HAP-1 (cell line): ENCODE measurements at regions not wholly inside any gene's neighbourhood (a gene's known extent, or its start where the extent isn't known, plus 50 kb on each side); places are given as distances from the start of the nearest gene placed in this dataset.

Experiments used
- DNase-seq, 2 experiments: peaks; one replicate each; pipeline ENCODE4 v3.0.0-alpha.2; 2016 to 2020; ENCODE audit warnings: low spot score in 2 of 2
- H3K27me3 ChIP-seq: fragments of 250-450 bp; sonication (Bioruptor Pico); 2 replicates; pipeline ENCODE4 v1.5.1; 2020; ENCODE audit warnings: low read depth, mild to moderate bottlenecking, moderate library complexity
- H3K36me3 ChIP-seq: fragments of 250-450 bp; sonication (Bioruptor Pico); replicated peaks from 2 replicates; pipeline ENCODE4 v1.5.1; 2020; ENCODE audit warnings: mild to moderate bottlenecking
- H3K4me1 ChIP-seq: fragments of 250-450 bp; sonication (Bioruptor Pico); 2 replicates; pipeline ENCODE4 v1.5.1; 2020; ENCODE audit warnings: mild to moderate bottlenecking
- H3K4me3 ChIP-seq: fragments of 250-450 bp; sonication (Bioruptor Pico); 2 replicates; pipeline ENCODE4 v1.5.1; 2020; ENCODE audit warnings: mild to moderate bottlenecking, moderate library complexity
- H3K9me3 ChIP-seq: fragments of 250-450 bp; sonication (Bioruptor Pico); 2 replicates; pipeline ENCODE4 v1.5.1; 2020; ENCODE audit warnings: mild to moderate bottlenecking, moderate library complexity
- in situ Hi-C: fragments of 300-500 bp; cut with MboI; formaldehyde crosslinking; loops from 3 replicates; pipeline ENCODE4 v1.14.3; 2020; ENCODE audit warnings: low sequenced_read_pairs, inconsistent platforms, mixed read lengths

DNA sequence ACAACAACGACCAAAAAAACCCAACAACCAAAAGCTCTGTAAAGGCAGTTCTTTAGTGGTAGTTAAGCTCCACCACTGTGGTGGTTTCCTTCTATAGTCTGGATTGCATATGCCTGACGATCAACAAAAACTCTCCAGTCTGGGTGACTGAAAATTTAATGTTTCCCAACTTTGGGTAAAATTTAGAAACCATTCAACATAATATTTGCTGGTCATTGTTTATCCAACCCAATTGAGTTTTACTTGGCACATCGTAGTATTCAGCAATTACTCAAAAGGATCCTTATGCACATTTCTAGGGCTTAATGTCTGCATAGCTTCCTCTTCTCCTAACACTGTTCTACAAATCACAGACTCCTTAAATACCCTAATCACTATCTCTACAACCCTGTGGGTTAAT is 1080.2 kb upstream of the NRXN1 start:
- in situ Hi-C loops: no loop called here
- H3K36me3 ChIP-seq: no peaks in the 10 kb centered on the region
- DNase-seq: no peak
- no peaks in the 10 kb centered on the region for H3K4me1 ChIP-seq
- no peak overlapping the region for H3K4me3 ChIP-seq
- no peaks in the 10 kb centered on the region for H3K27me3 ChIP-seq
- H3K9me3 ChIP-seq: no peaks in the 10 kb centered on the region

DNA sequence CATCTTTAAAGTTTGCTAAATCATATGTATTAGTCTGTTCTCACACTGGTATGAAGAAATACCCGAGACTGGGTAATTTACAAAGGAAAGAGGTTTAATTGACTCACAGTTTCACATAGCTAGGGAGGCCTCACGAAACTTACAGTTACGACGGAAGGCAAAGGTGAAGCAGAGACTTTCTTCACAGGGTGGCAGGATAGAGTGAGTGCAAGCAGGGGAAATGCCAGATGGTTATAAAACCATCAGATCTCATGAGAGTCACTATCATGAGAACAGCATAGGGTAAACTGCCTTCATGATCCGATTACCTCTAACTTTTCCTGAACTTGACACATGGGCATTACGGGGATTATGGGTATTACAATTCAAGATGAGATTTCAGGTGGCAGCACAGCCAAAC is 1075.2 kb upstream of the NRXN1 start:
- Histone ChIP-seq H3K4me3 (no peak overlapping the region), H3K9me3 (no peaks in the 10 kb centered on the region), H3K36me3 (no peaks in the 10 kb centered on the region), H3K4me1 (no peaks in the 10 kb centered on the region; the same call in 1 of the 2 replicates), H3K27me3 (no peaks in the 10 kb centered on the region)
- DNase-seq: no peak
- in situ Hi-C loops: no loop called here

DNA sequence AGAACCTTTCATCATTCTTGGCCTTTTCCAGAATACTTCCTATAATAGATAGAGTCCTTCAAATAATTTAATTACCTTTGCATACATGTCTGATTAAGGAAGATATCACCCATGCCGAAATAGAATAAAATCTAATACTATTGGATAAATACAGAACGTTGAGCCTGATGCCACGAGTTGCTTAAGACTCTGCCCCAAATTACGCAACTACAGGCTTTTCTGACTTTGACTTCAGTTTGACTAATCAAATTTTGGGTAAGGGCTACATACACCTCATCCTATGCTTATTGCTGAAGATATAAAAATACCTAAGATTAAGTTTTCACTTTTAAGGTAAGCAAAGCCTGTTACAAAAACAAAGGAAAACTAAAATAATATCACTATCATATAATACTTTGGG is 1065.1 kb upstream of the NRXN1 start:
- Histone ChIP-seq H3K9me3 (no peaks in the 10 kb centered on the region), H3K27me3 (no peaks in the 10 kb centered on the region), H3K4me3 (no peak overlapping the region), H3K36me3 (no peaks in the 10 kb centered on the region), H3K4me1 (no peaks in the 10 kb centered on the region)
- no peak for DNase-seq
- in situ Hi-C loops: no loop called here

DNA sequence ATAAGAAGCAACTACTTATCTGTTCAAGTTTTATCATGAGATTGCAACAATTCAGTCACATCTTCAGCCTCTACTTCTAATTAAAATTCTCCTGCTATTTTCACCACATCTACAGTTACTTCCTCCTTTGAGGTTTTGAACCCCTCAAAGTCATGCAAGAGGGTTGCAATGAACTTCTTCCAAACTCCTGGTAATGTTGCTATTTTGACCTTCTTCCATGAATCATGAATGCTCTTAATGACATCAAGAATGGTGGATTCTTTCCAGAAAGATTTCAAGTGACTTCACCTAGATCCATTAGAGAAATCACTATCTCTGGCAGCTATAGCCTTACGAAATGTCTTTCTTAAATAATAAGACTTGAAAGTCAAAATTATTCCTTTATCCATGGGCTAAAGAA is 1052.8 kb upstream of the NRXN1 start:
- Histone ChIP-seq H3K4me3 (no peak overlapping the region), H3K36me3 (no peaks in the 10 kb centered on the region), H3K9me3 (0 out of 2 replicates have a peak, but pooled peaks cover 2% of the 10 kb centered on the region), H3K27me3 (no peaks in the 10 kb centered on the region), H3K4me1 (no peaks in the 10 kb centered on the region)
- in situ Hi-C loops: no loop called here
- no peak for DNase-seq

DNA sequence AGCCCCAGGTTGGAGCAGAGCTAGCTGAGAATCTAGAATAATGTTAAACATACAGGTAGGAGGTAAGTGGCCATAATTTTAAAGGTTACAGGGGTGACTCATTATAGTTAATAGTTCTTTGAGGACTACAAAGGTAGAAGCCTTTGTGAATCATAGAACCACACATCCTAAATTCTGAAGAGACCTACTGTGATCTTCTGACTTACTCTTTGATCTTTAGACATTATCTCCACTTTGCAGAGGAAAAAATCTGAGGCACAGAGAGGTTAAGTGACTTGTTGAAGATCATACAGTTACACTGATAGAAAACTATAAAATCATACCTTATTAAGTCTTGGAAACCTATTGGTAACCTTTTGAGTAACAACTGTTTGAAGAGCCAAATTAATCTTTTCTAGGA is 1051.3 kb upstream of the NRXN1 start:
- Histone ChIP-seq H3K4me1 (peaks cover 4% of the 10 kb centered on the region; the same call in 1 of the 2 replicates), H3K9me3 (0 out of 2 replicates have a peak, but pooled peaks cover 2% of the 10 kb centered on the region), H3K4me3 (no peak overlapping the region), H3K27me3 (no peaks in the 10 kb centered on the region), H3K36me3 (no peaks in the 10 kb centered on the region)
- in situ Hi-C loops: no loop called here
- DNase-seq: no peak

DNA sequence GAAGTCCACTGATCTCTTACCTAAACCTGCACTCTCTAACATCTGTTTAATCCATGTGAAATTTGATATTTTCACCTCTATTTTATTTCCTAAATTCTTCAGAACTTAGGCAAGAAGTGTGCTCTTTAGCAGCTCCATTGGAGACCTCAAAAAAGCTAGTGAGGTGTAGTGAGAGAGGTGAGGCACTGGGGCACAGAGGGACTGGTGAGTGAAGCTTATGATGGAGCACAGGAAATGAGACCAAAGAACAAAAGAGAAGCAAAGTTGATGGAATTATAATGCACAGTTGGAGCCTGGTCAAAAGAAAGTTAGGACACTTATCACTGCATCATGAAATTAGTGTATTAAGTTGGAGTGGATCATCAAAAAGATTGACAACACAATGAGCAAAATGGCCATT is 1050.7 kb upstream of the NRXN1 start:
- 0 out of 2 replicates have a peak, but pooled peaks cover 2% of the 10 kb centered on the region for H3K9me3 ChIP-seq
- H3K4me1 ChIP-seq: peaks cover 4% of the 10 kb centered on the region; the same call in 1 of the 2 replicates
- H3K4me3 ChIP-seq: no peak overlapping the region
- in situ Hi-C loops: no loop called here
- H3K36me3 ChIP-seq: no peaks in the 10 kb centered on the region
- no peaks in the 10 kb centered on the region for H3K27me3 ChIP-seq
- DNase-seq: no peak

DNA sequence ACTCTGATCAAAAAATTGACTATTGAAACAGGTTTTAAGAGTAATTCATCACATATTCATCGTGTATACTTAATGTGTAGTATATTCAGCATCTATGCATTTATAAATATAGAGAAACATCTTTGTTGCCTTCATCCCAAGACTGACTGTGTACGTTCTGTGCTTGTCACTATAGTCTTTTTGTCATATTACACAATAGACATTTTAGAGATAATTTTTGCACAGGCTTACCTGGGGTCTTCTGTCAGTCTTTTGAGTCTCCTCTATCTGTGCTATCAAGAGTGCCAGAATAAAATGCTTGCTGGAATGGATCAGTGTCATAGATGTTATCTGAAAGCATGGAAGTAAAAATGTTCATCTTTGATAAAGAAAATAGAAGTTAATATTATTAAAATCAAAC is 1047.7 kb upstream of the NRXN1 start:
- Histone ChIP-seq H3K36me3 (no peaks in the 10 kb centered on the region), H3K4me3 (no peak overlapping the region), H3K4me1 (peaks cover 4% of the 10 kb centered on the region; the same call in 1 of the 2 replicates), H3K9me3 (0 out of 2 replicates have a peak, but pooled peaks cover 2% of the 10 kb centered on the region), H3K27me3 (no peaks in the 10 kb centered on the region)
- DNase-seq: no peak
- in situ Hi-C loops: no loop called here

DNA sequence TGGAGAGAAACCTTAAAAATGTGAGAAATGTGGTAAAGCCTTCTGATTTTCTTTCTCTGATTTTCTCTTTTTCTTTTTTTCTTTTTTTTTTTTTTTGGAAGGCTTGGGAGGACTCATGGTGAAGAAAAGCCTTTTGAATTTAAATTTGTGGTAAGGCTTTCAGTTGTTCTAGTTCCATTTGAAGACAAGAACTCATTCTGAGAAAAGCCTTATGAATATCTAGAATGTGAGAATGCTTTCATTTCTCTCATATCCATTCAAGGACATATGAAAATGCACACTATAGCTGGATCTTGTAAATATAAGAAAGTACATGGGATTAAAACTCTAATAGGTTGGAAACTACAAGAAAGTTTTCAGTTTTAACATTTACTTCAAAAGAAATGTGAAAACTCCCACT is 1045.2 kb upstream of the NRXN1 start:
- H3K4me3 ChIP-seq: no peak overlapping the region
- peaks cover 4% of the 10 kb centered on the region; the same call in 1 of the 2 replicates for H3K4me1 ChIP-seq
- H3K36me3 ChIP-seq: no peaks in the 10 kb centered on the region
- no peaks in the 10 kb centered on the region for H3K9me3 ChIP-seq
- DNase-seq: peak in 1 of 2 experiments; percentile 18
- no peaks in the 10 kb centered on the region for H3K27me3 ChIP-seq
- in situ Hi-C loops: no loop called here

DNA sequence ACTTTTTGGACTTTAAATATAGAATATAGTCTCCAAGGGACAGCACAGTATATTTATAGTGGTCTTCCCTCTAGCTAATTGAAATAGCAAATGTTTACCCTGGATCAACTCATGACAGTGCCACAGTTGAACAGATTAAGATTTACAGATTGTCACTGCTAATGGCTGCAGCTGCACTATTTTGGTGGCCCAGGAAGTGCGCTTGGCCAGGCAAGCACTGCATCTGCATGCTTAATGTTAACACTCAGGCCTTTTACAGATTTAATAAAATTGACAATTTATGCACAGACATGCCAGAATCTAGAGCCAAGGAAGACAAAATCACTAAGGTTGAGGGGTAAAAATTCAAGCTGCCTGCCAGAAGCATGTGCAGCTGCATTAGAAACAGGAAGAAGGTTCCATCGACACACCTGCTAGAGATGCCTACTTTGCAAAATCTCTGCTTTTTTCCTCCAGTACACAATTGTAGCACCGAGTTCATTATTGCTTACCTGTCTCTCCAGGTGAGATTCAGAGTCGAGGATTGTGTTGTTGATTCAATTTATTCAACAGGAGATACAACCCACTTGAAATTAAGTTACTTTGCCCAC is 1042.3 kb upstream of the NRXN1 start:
- no peak for DNase-seq
- H3K4me1 ChIP-seq: peaks cover 3% of the 10 kb centered on the region; the same call in 1 of the 2 replicates
- no peaks in the 10 kb centered on the region for H3K27me3 ChIP-seq
- H3K36me3 ChIP-seq: no peaks in the 10 kb centered on the region
- in situ Hi-C loops: no loop called here
- no peaks in the 10 kb centered on the region for H3K9me3 ChIP-seq
- no peak overlapping the region for H3K4me3 ChIP-seq

DNA sequence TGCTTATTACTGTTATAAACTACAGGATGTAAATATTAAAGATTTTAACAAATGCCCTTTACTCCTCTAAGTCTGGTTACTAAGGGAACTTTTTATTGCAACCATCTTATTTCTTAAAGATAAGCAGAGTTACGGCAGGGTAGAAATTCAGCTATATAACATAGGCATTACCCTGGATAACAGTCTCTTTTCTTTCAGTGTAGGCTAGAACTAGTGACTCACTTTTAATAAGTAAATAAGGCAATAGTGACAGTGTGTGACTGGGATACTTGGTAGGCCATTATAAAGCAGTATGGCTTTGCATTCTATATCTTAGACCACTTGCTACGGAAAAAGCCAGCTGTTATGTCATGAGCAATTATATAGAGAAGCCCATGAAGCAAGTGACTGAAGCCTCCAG is 1041.0 kb upstream of the NRXN1 start:
- no peak overlapping the region for H3K4me3 ChIP-seq
- no peak for DNase-seq
- H3K9me3 ChIP-seq: no peaks in the 10 kb centered on the region
- H3K4me1 ChIP-seq: no peaks in the 10 kb centered on the region
- H3K27me3 ChIP-seq: no peaks in the 10 kb centered on the region
- in situ Hi-C loops: no loop called here
- H3K36me3 ChIP-seq: no peaks in the 10 kb centered on the region

DNA sequence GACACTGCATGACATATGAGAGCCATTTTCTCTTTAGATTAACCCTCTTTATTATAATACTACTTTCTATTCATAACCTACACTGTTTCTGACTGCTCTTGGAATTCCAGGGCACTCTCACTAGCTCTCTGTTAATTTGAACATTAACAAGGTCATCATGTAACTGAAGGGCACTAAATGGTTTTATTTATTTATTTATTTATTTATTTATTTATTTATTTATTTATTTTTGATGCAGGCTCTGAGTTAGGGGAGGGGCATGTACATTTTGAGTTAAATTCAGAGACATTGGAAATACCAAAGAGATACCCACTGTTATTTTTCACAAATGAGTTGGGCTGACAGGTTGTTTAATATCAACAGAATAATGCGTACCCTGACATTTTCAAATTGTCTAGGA is 1038.7 kb upstream of the NRXN1 start:
- no peak overlapping the region for H3K4me3 ChIP-seq
- H3K36me3 ChIP-seq: no peaks in the 10 kb centered on the region
- H3K27me3 ChIP-seq: no peaks in the 10 kb centered on the region
- no peaks in the 10 kb centered on the region for H3K4me1 ChIP-seq
- in situ Hi-C loops: no loop called here
- no peak for DNase-seq
- H3K9me3 ChIP-seq: no peaks in the 10 kb centered on the region

DNA sequence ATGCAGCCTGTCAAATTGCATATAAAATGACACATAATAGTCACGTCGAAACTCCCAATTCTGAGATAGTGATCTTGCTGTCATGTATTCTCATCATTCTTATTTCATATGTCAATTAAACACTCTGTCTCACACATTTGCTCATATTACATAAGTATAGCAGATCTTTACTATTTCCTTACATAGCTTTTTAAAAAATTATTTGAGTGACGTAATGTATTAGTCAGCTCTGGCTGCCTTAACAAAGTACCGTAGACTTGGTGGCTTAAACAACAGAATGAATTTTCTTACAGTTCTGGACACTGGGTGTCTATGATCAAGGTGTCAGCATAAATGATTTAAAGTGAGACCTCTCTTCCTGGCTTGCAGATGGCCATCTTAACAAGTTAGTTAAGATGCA is 1032.3 kb upstream of the NRXN1 start:
- in situ Hi-C loops: no loop called here
- Histone ChIP-seq H3K36me3 (no peaks in the 10 kb centered on the region), H3K4me3 (no peak overlapping the region), H3K4me1 (no peaks in the 10 kb centered on the region), H3K27me3 (no peaks in the 10 kb centered on the region), H3K9me3 (no peaks in the 10 kb centered on the region)
- no peak for DNase-seq

DNA sequence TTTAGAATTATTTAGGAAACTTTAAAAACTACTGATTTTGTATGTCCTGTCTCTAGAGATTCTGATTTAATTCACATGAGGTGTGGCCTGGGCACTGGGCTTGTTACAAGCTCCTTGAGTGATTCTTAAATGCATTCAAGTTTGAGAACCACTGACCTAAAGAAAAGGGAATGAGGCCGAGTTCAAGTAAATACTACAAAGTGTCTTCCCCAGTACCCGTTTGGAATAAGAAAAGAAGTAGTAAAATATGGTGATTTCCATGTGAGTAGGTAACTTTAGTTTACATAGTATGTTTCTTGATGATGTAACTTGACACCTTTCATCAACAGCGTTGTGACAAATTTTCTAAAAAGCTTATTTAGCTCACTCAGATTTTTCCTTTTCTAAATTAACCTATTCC is 1022.9 kb upstream of the NRXN1 start:
- Histone ChIP-seq H3K27me3 (no peaks in the 10 kb centered on the region), H3K36me3 (no peaks in the 10 kb centered on the region), H3K4me1 (peaks cover 6% of the 10 kb centered on the region), H3K4me3 (no peak overlapping the region), H3K9me3 (no peaks in the 10 kb centered on the region)
- in situ Hi-C loops: no loop called here
- DNase-seq: no peak

DNA sequence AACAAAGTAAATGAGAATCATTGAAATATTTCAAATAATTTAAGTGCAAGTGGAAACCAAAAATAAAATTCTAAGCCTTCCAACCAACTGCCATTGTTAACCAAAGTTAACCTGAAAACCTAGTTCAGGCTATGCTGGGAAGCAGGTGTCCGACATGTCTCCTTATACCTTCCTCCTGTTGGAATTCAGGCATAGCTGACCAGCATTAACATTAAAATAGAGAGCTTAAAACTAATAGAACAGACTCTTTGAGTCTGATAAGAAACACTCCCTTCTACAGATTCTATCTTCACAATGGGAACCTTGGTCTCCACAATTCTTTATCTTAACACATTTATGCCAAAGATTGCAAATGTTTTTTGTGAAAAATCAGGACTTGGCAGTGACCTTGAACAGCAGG is 1004.9 kb upstream of the NRXN1 start:
- Histone ChIP-seq H3K27me3 (no peaks in the 10 kb centered on the region), H3K36me3 (no peaks in the 10 kb centered on the region), H3K4me1 (peaks cover 21% of the 10 kb centered on the region), H3K4me3 (no peak overlapping the region), H3K9me3 (no peaks in the 10 kb centered on the region)
- in situ Hi-C loops: no loop called here
- DNase-seq: peak; percentile 10 to 85

DNA sequence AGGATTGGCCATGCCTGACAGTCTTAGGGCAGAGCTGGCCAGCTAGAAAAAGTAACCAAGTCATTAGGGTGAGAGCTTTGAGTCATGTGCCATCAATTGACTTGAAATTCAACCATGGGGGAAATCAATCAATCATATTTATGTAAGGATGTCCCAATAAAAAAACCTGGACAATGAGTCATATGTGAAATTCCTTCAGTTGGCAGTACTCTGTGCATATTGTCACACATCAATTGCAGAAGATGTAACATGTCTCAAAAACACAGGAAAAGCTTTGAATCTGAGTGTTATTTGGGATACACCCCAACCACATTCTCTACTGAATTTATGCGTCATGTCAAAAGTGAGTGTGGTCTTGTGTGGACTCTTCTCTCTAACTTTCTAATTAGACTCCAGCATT is 1004.1 kb upstream of the NRXN1 start:
- in situ Hi-C loops: no loop called here
- no peak for DNase-seq
- Histone ChIP-seq H3K27me3 (no peaks in the 10 kb centered on the region), H3K9me3 (no peaks in the 10 kb centered on the region), H3K36me3 (no peaks in the 10 kb centered on the region), H3K4me3 (no peak overlapping the region), H3K4me1 (peaks cover 21% of the 10 kb centered on the region)
